ENCODE measurements at regions not wholly inside any gene's neighbourhood (a gene's known extent, or its start where the extent isn't known, plus 50 kb on each side); places are given as distances from the start of the nearest gene placed in this dataset.

- no peak overlapping the region for H3K27ac ChIP-seq
- no peak for TF ChIP-seq CTCF (IDR thresholded peaks at IDR 0.05; ENCODE audit: low read depth, low read length)
- no peaks in the 10 kb centered on the region for H3K36me3 ChIP-seq
- peaks cover 6% of the 10 kb centered on the region for H3K4me1 ChIP-seq (ENCODE audit: low read depth)
- no peak overlapping the region for H3K4me3 ChIP-seq
- DNase-seq (ENCODE audit: low read depth in 1 of 2, low spot score in 1 of 2), result peak in 1 of 2 donors; percentile 87
- no peaks in the 10 kb centered on the region for H3K27me3 ChIP-seq
- no peaks in the 10 kb centered on the region for H3K9me3 ChIP-seq (ENCODE audit: low read depth)
Observed at GRCh38 chr21:17402937-17403336, 109.9 kb upstream of the CXADR start.

GRCh38 chr21:17406202-17406601 lies 106.6 kb upstream of the CXADR start:
- H3K4me1 ChIP-seq (ENCODE audit: low read depth), result peaks cover 6% of the 10 kb centered on the region

GRCh38 chr21:17414766-17415165 lies 98.1 kb upstream of the CXADR start:
- Histone ChIP-seq H3K36me3 (no peaks in the 10 kb centered on the region), H3K27me3 (no peaks in the 10 kb centered on the region), H3K4me1 (ENCODE audit: low read depth) (peaks cover 4% of the 10 kb centered on the region), H3K27ac (no peak overlapping the region), H3K9me3 (ENCODE audit: low read depth) (no peaks in the 10 kb centered on the region), H3K4me3 (no peak overlapping the region)
- no peak for TF ChIP-seq CTCF (IDR thresholded peaks at IDR 0.05; ENCODE audit: low read depth, low read length)
- no peak for DNase-seq (ENCODE audit: low read depth in 1 of 2, low spot score in 1 of 2)

More at GRCh38 chr21:17406202-17406601, 106.6 kb upstream of the CXADR start:
- Histone ChIP-seq H3K9me3 (ENCODE audit: low read depth) (no peaks in the 10 kb centered on the region), H3K27me3 (no peaks in the 10 kb centered on the region), H3K36me3 (no peaks in the 10 kb centered on the region), H3K27ac (no peak overlapping the region), H3K4me3 (no peak overlapping the region)
- no peak for DNase-seq (ENCODE audit: low read depth in 1 of 2, low spot score in 1 of 2)
- TF ChIP-seq CTCF (IDR thresholded peaks at IDR 0.05; ENCODE audit: low read depth, low read length), result no peak

GRCh38 chr21:17416139-17416538 lies 96.7 kb upstream of the CXADR start:
- H3K9me3 ChIP-seq (ENCODE audit: low read depth), result no peaks in the 10 kb centered on the region
- no peaks in the 10 kb centered on the region for H3K27me3 ChIP-seq
- H3K27ac ChIP-seq, result no peak overlapping the region
- no peaks in the 10 kb centered on the region for H3K36me3 ChIP-seq
- H3K4me1 ChIP-seq (ENCODE audit: low read depth), result peaks cover 4% of the 10 kb centered on the region
- no peak overlapping the region for H3K4me3 ChIP-seq
- TF ChIP-seq CTCF (IDR thresholded peaks at IDR 0.05; ENCODE audit: low read depth, low read length), result no peak
- DNase-seq (ENCODE audit: low read depth in 1 of 2, low spot score in 1 of 2), result peak in 1 of 2 donors; percentile 82

- Histone ChIP-seq H3K9me3 (ENCODE audit: low read depth) (no peaks in the 10 kb centered on the region), H3K27me3 (no peaks in the 10 kb centered on the region), H3K4me1 (ENCODE audit: low read depth) (no peaks in the 10 kb centered on the region), H3K27ac (no peak overlapping the region), H3K36me3 (no peaks in the 10 kb centered on the region), H3K4me3 (no peak overlapping the region)
- TF ChIP-seq CTCF (IDR thresholded peaks at IDR 0.05; ENCODE audit: low read depth, low read length), result no peak
- no peak for DNase-seq (ENCODE audit: low read depth in 1 of 2, low spot score in 1 of 2)
Observed at GRCh38 chr21:17422931-17423330, 89.9 kb upstream of the CXADR start.

GRCh38 chr21:17427157-17427556 lies 85.7 kb upstream of the CXADR start:
- Histone ChIP-seq H3K9me3 (ENCODE audit: low read depth) (no peaks in the 10 kb centered on the region), H3K4me3 (no peak overlapping the region), H3K27ac (no peak overlapping the region), H3K27me3 (no peaks in the 10 kb centered on the region), H3K4me1 (ENCODE audit: low read depth) (no peaks in the 10 kb centered on the region), H3K36me3 (no peaks in the 10 kb centered on the region)
- no peak for TF ChIP-seq CTCF (IDR thresholded peaks at IDR 0.05; ENCODE audit: low read depth, low read length)
- no peak for DNase-seq (ENCODE audit: low read depth in 1 of 2, low spot score in 1 of 2)
